ENCODE measurements at regions not wholly inside any gene's neighbourhood (a gene's known extent, or its start where the extent isn't known, plus 50 kb on each side); places are given as distances from the start of the nearest gene placed in this dataset.

DNA sequence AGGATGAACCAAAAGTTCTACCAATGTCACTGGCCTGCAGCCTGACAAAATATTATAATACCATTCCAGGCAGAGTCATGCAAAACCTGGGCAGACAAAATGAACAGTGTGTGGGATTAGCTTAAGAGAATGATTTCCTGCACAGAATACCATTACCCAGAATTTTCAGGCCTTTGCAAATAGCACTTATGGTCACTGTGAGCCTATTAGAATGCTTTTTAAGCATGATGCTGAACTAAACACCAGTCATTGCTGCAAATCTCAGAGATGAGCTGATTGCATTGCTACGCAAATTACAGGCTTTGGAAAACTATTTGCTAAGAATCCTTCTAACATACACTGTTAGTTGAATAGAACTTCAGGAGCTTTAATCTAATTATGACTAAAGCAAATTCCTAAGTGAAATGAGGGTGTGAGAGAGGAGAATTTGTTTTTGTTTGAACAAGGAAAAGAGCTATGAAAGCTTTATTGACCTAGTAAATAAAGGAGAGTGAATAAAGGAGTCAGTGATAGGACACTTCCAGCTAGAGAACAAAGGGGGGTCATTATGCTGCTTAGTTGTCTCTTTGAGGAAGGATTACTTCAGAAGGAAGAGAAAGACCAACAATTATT is 398.8 kb downstream of the HS3ST3B1 start:
- TF ChIP-seq, protein P1, sequence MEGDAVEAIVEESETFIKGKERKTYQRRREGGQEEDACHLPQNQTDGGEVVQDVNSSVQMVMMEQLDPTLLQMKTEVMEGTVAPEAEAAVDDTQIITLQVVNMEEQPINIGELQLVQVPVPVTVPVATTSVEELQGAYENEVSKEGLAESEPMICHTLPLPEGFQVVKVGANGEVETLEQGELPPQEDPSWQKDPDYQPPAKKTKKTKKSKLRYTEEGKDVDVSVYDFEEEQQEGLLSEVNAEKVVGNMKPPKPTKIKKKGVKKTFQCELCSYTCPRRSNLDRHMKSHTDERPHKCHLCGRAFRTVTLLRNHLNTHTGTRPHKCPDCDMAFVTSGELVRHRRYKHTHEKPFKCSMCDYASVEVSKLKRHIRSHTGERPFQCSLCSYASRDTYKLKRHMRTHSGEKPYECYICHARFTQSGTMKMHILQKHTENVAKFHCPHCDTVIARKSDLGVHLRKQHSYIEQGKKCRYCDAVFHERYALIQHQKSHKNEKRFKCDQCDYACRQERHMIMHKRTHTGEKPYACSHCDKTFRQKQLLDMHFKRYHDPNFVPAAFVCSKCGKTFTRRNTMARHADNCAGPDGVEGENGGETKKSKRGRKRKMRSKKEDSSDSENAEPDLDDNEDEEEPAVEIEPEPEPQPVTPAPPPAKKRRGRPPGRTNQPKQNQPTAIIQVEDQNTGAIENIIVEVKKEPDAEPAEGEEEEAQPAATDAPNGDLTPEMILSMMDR (IDR thresholded peaks at IDR 0.05): no peak
- TF ChIP-seq POLR2A (IDR thresholded peaks at IDR 0.05): no peak
